HFF-Myc (cell line): ENCODE measurements at regions not wholly inside any gene's neighbourhood (a gene's known extent, or its start where the extent isn't known, plus 50 kb on each side); places are given as distances from the start of the nearest gene placed in this dataset.

ENCODE experiments used
- DNase-seq: peaks from one replicate; pipeline ENCODE4 v3.0.0-alpha.2; 2011; ENCODE audit warnings: low read depth; ENCODE audit errors: extremely low read depth
- H3K4me3 ChIP-seq: replicated peaks from 2 replicates; pipeline ENCODE4 v1.5.1; 2011; ENCODE audit warnings: low read depth, mild to moderate bottlenecking, control low read depth, low read length
- TF ChIP-seq, protein P1 (sequence below): IDR thresholded peaks from 2 replicates; pipeline ENCODE4 v1.5.1; 2012; ENCODE audit warnings: mild to moderate bottlenecking, low read depth, low read length, control low read depth; ENCODE audit errors: missing control alignments

- no peak for DNase-seq
- TF ChIP-seq, protein P1, sequence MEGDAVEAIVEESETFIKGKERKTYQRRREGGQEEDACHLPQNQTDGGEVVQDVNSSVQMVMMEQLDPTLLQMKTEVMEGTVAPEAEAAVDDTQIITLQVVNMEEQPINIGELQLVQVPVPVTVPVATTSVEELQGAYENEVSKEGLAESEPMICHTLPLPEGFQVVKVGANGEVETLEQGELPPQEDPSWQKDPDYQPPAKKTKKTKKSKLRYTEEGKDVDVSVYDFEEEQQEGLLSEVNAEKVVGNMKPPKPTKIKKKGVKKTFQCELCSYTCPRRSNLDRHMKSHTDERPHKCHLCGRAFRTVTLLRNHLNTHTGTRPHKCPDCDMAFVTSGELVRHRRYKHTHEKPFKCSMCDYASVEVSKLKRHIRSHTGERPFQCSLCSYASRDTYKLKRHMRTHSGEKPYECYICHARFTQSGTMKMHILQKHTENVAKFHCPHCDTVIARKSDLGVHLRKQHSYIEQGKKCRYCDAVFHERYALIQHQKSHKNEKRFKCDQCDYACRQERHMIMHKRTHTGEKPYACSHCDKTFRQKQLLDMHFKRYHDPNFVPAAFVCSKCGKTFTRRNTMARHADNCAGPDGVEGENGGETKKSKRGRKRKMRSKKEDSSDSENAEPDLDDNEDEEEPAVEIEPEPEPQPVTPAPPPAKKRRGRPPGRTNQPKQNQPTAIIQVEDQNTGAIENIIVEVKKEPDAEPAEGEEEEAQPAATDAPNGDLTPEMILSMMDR = no peak
Observed at GRCh38 chr18:41621177-41621576, 333.9 kb upstream of the PIK3C3 start.

DNA sequence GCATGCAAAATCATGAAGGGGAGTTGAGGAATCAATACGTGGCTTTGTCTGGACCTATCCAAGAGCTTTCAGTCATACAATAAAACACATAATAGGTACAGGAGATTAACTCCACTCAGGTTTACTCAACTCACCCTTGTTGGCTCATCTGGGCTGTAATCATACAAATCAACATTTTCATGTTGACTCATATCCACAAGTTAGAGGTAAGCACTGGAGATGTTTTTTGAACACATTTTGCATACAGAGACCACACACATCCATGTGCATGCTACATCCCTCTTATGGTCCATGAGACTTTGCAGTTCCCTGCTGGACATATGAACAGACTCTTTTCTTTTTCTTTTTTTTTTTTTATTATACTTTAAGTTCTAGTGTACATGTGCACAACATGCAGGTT lies 336.9 kb upstream of the PIK3C3 start:
- no peak overlapping the region for H3K4me3 ChIP-seq
- DNase-seq = no peak
- TF ChIP-seq, protein P1 = no peak

More at GRCh38 chr18:41621177-41621576, 333.9 kb upstream of the PIK3C3 start:
- no peak overlapping the region for H3K4me3 ChIP-seq

DNA sequence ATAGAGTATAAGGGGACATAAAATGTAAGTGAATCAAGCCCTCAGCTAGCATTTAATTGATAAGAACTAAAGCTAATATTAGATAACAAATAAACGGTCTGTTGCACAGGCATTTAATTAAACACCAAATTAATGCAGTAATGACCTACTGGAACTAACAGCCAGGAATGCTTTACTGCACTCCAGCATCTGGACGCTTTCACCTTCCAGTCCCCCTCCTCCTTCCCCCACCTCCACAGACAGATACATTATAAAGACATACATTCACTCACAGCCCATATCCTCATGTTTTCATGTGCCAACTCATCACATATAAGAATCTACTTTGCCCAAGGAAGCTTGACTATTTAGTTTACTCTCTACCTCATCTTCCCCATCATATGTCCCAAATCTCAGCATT lies 337.4 kb upstream of the PIK3C3 start:
- H3K4me3 ChIP-seq = no peak overlapping the region
- no peak for DNase-seq
- TF ChIP-seq, protein P1 = no peak

- no peak for DNase-seq
- TF ChIP-seq, protein P1 = no peak
Observed at GRCh38 chr18:41613003-41613609, 341.9 kb upstream of the PIK3C3 start.

DNA sequence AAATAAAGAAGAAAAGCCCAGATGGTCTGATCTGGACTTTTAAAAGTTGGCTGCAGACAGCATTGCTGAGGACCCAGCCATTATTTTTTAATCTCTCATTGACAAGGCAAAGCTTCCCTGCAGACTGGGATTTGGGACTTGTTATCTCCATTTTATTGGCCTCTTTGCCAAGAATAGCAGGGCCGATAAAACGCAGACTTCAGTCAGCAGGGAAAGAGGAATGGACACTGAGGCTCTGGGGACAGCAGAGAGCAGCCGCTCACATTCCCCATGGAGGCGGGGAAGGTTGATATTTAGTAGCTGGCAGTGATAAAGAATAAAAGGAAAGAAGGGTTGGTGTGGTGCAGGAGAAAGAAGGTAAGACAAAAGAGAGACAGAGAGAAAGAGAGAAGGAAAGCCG lies 350.1 kb upstream of the PIK3C3 start:
- no peak overlapping the region for H3K4me3 ChIP-seq
- DNase-seq = no peak
- TF ChIP-seq, protein P1 = no peak

More at GRCh38 chr18:41613003-41613609, 341.9 kb upstream of the PIK3C3 start:
- no peak overlapping the region for H3K4me3 ChIP-seq

DNA sequence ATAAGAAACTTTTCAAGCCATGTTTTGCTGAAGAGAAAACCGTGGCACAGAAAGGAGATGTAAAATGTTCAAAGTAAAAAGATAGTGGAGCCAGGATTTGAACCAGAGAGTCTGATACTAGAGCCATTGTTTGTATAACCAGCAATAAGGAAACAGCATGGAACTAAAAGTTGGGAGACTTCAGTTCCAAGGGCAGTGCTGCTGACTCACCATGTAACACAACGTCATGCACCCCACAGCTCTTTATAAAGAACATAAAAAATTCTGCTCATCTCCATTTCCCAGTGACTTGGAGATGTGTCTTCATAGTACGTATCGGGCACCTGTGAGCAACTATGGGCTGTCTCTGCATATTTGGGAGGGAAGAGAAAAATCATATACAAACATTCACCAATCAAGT lies 353.0 kb upstream of the PIK3C3 start:
- H3K4me3 ChIP-seq = no peak overlapping the region
- TF ChIP-seq, protein P1 = no peak
- no peak for DNase-seq
